Upper lobe of left lung (tissue), 4 donors: ENCODE measurements at regions not wholly inside any gene's neighbourhood (a gene's known extent, or its start where the extent isn't known, plus 50 kb on each side); places are given as distances from the start of the nearest gene placed in this dataset.
A peak's percentile ranks its signal among the peaks of the same experiment; 100 is the strongest.

Experiments used
- CTCF ChIP-seq, 6 experiments: fragments of 450-650 bp in 4 of 6; fragments of 200-600 bp in 2 of 6; sonication (generic) in 2 of 6; IDR thresholded peaks; one replicate each; pipeline ENCODE4 v1.5.1; 2016 to 2019; ENCODE audit warnings: antibody characterized with exemption in 6 of 6
- EP300 ChIP-seq, 4 donors: sonication (generic); formaldehyde crosslinking; IDR thresholded peaks; one replicate each; pipeline ENCODE4 v1.5.1; 2017; ENCODE audit warnings: antibody characterized with exemption in 4 of 4, control low read depth in 2 of 4
- POLR2A ChIP-seq, 4 donors: fragments of 450-650 bp; IDR thresholded peaks; one replicate each; pipeline ENCODE4 v1.5.1; 2016 to 2017; ENCODE audit warnings: antibody characterized with exemption in 4 of 4, mild to moderate bottlenecking in 2 of 4

DNA sequence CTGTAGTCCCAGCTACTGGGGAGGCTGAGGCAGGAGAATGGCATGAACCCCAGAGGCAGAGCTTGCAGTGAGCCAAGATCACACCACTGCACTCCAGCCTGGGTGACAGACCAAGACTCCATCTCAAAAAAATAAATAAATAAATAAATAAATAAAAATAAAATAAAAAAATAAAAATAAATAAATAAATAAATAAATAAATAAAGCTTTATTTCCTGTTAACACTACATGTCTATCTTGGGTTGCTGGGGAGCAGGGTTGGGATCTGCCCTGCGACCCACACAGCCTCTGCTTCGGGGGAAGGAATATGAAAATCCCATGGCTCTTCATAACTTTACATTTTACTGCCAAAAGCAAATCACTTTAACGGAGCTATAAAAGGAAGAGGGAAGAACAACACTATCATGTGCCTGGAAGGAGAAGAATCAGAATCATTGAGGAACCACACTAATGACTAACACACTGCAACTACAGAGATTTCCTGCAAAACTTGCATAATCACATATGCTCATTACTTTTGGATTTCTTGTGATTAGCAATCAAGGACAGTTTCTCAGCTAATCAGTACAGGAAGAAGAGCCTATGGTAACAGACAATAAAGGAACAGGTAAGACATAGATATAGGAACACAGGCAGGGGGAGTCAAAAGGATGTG, 72.8 kb upstream of the CD55 start:
- TF ChIP-seq CTCF (IDR thresholded peaks at IDR 0.05) (no peak), POLR2A (IDR thresholded peaks at IDR 0.05) (no peak), EP300 (IDR thresholded peaks at IDR 0.05) (peak in 1 of 4 donors; percentile 15)
